BLaER1 treated with 17β-estradiol and CSF1 and Interleukin-3, amounts not matched to agents 10 nM and 100 nM (cell line): ENCODE measurements at regions not wholly inside any gene's neighbourhood (a gene's known extent, or its start where the extent isn't known, plus 50 kb on each side); places are given as distances from the start of the nearest gene placed in this dataset.

ENCODE experiments used
- H3K27ac ChIP-seq, 11 experiments: shearing (Covaris generic); formaldehyde crosslinking; 2 replicates each; pipeline ENCODE4 v1.8.1; 2022
- H3K27me3 ChIP-seq, 11 experiments: shearing (Covaris generic); formaldehyde crosslinking; 2 replicates each; pipeline ENCODE4 v1.8.1; 2022
- H3K36me3 ChIP-seq, 11 experiments: shearing (Covaris generic); formaldehyde crosslinking; 2 replicates each; pipeline ENCODE4 v1.8.1; 2022
- H3K4me1 ChIP-seq, 10 experiments: shearing (Covaris generic); formaldehyde crosslinking; 2 replicates each; pipeline ENCODE4 v1.8.1; 2022
- H3K4me2 ChIP-seq, 11 experiments: shearing (Covaris generic); formaldehyde crosslinking; 2 replicates each; pipeline ENCODE4 v1.8.1; 2022
- H3K4me3 ChIP-seq, 10 experiments: shearing (Covaris generic); formaldehyde crosslinking; 2 replicates each; pipeline ENCODE4 v1.8.1; 2022
- H3K9ac ChIP-seq, 11 experiments: shearing (Covaris generic); formaldehyde crosslinking; 2 replicates each; pipeline ENCODE4 v1.8.1; 2022
- H3K9me3 ChIP-seq, 11 experiments: shearing (Covaris generic); formaldehyde crosslinking; replicated peaks in 1 of 11; 2 replicates each; pipeline ENCODE4 v1.8.1; 2022
- H4K20me1 ChIP-seq, 11 experiments: shearing (Covaris generic); formaldehyde crosslinking; 2 replicates each; pipeline ENCODE4 v1.8.1; 2022
- Cebpa-rat ChIP-seq, 11 experiments: shearing (Covaris generic); IDR thresholded peaks; 2 replicates each; pipeline ENCODE4 v1.8.1; 2022

DNA sequence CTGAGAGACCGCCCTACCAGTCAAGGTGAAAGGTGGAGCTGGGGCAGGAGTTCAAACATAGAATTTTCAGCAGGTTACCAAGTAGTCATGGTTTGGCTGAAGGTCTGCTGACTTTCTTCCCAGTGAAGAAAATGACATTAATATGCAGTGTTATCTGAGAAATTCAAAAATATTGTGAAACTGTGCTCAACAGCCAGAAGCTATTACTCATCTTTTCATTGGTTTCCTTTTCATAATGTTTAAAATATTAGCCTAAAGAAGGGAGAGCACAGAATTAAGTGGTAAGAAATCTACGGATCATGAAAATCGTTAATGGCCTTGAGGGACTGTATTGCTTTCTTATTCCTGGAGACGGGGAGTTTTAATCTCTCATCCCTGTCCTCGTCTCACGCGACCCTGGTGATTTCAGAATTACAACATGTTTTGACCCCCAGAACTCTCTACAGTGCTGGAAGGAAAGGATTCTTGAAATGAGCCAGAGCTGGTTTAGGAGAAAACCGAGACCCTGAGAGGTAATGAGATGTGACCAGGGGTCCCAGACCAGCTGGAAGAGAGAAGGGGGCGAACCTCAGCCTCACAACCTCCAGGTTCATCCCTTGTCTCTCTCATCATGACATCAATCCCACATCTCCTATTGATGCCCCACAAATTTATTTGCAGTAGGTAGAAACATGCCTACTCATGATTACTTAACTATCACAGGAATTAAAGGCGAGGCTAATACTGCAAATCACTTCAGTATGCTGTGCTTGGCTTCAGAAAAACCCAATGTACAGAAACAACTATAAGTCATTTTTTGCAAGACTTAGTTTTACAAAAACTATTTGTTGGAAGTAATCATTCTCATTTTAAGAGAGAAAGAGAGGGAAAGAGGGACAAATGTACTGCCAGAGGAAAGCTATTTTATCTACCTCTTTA is 209.5 kb downstream of the FNDC1 start:
- H3K27ac ChIP-seq: no peak overlapping the region
- no peak overlapping the region for H3K4me2 ChIP-seq
- H3K27me3 ChIP-seq: no peaks in the 10 kb centered on the region
- H3K9ac ChIP-seq: no peak overlapping the region
- H3K9me3 ChIP-seq: peaks cover 0 to 10% (median 0%) of the 10 kb centered on the region in 11 experiments; a peak in 6 of 22 replicates
- peaks cover 0 to 14% (median 0%) of the 10 kb centered on the region in 10 experiments; a peak in 5 of 20 replicates for H3K4me1 ChIP-seq
- TF ChIP-seq Cebpa-rat (IDR thresholded peaks at IDR 0.05): no peak
- H4K20me1 ChIP-seq: no peaks in the 10 kb centered on the region
- H3K36me3 ChIP-seq: no peaks in the 10 kb centered on the region
- no peak overlapping the region for H3K4me3 ChIP-seq

- no peak for TF ChIP-seq Cebpa-rat (IDR thresholded peaks at IDR 0.05)
- Histone ChIP-seq H3K27me3 (no peaks in the 10 kb centered on the region), H3K9me3 (peaks cover 1 to 19% (median 7%) of the 10 kb centered on the region in 11 experiments; a peak in 17 of 22 replicates), H4K20me1 (no peaks in the 10 kb centered on the region), H3K36me3 (no peaks in the 10 kb centered on the region), H3K4me3 (no peak overlapping the region), H3K9ac (no peak overlapping the region), H3K27ac (no peak overlapping the region), H3K4me1 (peaks cover 0 to 14% (median 0%) of the 10 kb centered on the region in 10 experiments; a peak in 5 of 20 replicates), H3K4me2 (peak overlapping the region in 4 of 11 experiments; percentile 3 to 34 (median 12); a peak in 3 of 22 replicates)
Observed at GRCh38 chr6:159376516-159377158, 207.4 kb downstream of the FNDC1 start.

DNA sequence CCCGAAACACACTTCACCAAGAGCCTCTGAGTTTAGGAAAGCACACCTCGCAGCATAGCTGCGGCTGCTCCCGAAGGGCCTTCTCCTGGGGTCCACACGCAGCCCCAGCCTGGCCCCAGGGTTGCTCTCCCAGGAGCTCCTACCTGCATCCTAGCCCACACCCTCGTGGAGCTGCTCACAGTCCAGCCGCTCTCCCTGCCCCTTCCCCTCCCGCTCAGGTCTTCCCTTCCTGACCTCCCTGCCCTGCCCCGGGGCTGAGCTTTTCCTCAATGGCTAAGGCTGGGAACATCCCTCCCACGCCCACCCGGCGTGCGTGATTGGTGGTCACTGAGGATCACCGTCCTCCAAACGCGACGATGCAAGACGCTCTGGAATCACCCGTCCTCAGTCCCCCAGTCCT is 205.8 kb downstream of the FNDC1 start:
- Histone ChIP-seq H3K4me2 (no peak overlapping the region), H3K4me3 (no peak overlapping the region)
- TF ChIP-seq Cebpa-rat (IDR thresholded peaks at IDR 0.05): no peak

DNA sequence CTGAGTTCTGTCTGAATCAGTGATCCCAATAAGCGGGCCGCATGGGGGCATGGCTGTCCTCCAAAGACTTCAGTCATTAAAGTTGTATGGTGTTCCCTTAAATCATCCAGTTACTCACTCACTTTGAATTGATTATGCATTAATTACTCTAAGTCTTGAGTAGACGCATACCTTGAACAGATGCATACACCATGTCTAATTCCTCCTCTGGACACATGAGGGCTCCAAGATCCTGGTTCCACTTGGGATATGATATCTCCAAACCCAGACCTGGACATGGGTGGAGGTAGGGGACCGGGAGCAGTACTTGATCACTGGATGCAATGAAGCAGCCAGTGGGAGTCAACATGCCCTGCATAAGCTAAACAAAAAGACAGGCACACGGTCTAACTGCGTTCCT is 204.5 kb downstream of the FNDC1 start:
- TF ChIP-seq Cebpa-rat (IDR thresholded peaks at IDR 0.05): no peak

More for the DNA sequence above, 205.8 kb downstream of the FNDC1 start:
- H3K4me1 ChIP-seq: peaks cover 0 to 14% (median 0%) of the 10 kb centered on the region in 10 experiments; a peak in 5 of 20 replicates
- no peaks in the 10 kb centered on the region for H4K20me1 ChIP-seq
- H3K36me3 ChIP-seq: no peaks in the 10 kb centered on the region
- peaks cover 15 to 36% (median 23%) of the 10 kb centered on the region in 11 experiments for H3K9me3 ChIP-seq
- H3K9ac ChIP-seq: no peak overlapping the region
- H3K27me3 ChIP-seq: no peaks in the 10 kb centered on the region
- no peak overlapping the region for H3K27ac ChIP-seq

DNA sequence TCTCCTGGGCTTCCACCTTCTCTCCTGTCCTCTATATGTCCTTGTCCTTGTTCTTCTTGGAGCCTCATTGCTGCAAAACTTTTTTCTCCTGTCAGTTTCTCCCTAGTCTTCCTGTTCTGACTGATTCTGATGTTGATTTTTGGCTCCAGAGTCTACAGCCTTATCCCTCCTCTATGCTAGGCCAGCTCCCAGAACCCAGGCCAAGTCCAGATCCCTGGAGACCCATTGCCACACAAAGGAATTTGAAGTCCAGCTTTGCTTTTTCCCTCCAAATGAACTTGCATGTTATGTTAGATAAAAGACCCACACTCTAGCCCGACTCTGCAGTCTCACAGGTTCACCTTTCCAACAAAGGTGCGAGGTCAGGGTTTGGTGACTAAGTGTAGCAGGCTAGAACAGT is 203.1 kb downstream of the FNDC1 start:
- Histone ChIP-seq H3K9ac (no peak overlapping the region), H3K36me3 (no peaks in the 10 kb centered on the region; a peak in 1 of 22 replicates), H4K20me1 (no peaks in the 10 kb centered on the region), H3K4me3 (no peak overlapping the region), H3K4me1 (peaks cover 0 to 7% (median 0%) of the 10 kb centered on the region in 10 experiments; a peak in 4 of 20 replicates), H3K27me3 (no peaks in the 10 kb centered on the region), H3K4me2 (no peak overlapping the region), H3K9me3 (peaks cover 31 to 61% (median 45%) of the 10 kb centered on the region in 11 experiments), H3K27ac (no peak overlapping the region)
- no peak for TF ChIP-seq Cebpa-rat (IDR thresholded peaks at IDR 0.05)

More for the DNA sequence above, 204.5 kb downstream of the FNDC1 start:
- H3K4me2 ChIP-seq: no peak overlapping the region
- no peak overlapping the region for H3K4me3 ChIP-seq
- H3K4me1 ChIP-seq: peaks cover 0 to 7% (median 0%) of the 10 kb centered on the region in 10 experiments; a peak in 4 of 20 replicates
- no peak overlapping the region for H3K27ac ChIP-seq
- no peaks in the 10 kb centered on the region for H3K27me3 ChIP-seq
- no peaks in the 10 kb centered on the region; a peak in 1 of 22 replicates for H3K36me3 ChIP-seq
- peaks cover 28 to 49% (median 36%) of the 10 kb centered on the region in 11 experiments for H3K9me3 ChIP-seq
- H3K9ac ChIP-seq: no peak overlapping the region
- H4K20me1 ChIP-seq: no peaks in the 10 kb centered on the region

DNA sequence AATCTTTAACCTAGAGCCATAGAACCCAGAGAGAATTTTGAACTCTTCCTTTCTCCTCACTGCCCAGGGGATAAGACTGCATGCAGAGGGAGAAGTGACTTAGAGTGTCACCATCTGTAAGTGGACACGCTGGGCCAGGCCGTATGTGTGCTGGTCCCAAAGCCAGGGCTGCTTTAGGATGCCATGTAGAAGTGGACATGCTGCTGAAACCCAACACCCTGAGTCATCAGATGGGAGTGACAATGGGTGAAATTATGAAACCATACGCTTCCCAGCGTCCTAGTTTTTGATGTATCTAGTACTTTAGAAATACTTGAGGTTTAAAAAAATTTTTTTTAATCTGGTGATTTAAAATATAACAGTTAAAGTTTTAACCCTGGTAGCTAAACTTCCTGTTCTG is 191.1 kb downstream of the FNDC1 start:
- H3K27me3 ChIP-seq: no peaks in the 10 kb centered on the region
- H3K9ac ChIP-seq: no peak overlapping the region
- no peak for TF ChIP-seq Cebpa-rat (IDR thresholded peaks at IDR 0.05)
- H3K4me2 ChIP-seq: no peak overlapping the region
- H3K4me3 ChIP-seq: no peak overlapping the region
- no peaks in the 10 kb centered on the region for H3K9me3 ChIP-seq
- no peaks in the 10 kb centered on the region for H3K36me3 ChIP-seq
- H4K20me1 ChIP-seq: no peaks in the 10 kb centered on the region
- no peak overlapping the region for H3K27ac ChIP-seq
- no peaks in the 10 kb centered on the region for H3K4me1 ChIP-seq

- Histone ChIP-seq H3K4me3 (no peak overlapping the region), H3K9me3 (no peaks in the 10 kb centered on the region), H3K27me3 (no peaks in the 10 kb centered on the region), H3K4me1 (no peaks in the 10 kb centered on the region), H3K9ac (no peak overlapping the region), H3K27ac (no peak overlapping the region), H3K36me3 (no peaks in the 10 kb centered on the region), H4K20me1 (no peaks in the 10 kb centered on the region), H3K4me2 (no peak overlapping the region)
- no peak for TF ChIP-seq Cebpa-rat (IDR thresholded peaks at IDR 0.05)
Observed at GRCh38 chr6:159359581-159360297, 190.5 kb downstream of the FNDC1 start.

GRCh38 chr6:159358562-159358961 is 189.4 kb downstream of the FNDC1 start:
- Histone ChIP-seq H3K4me1 (peaks cover 0 to 6% (median 3%) of the 10 kb centered on the region in 10 experiments; a peak in 10 of 20 replicates), H3K4me2 (no peak overlapping the region), H3K27me3 (no peaks in the 10 kb centered on the region), H3K9ac (no peak overlapping the region), H3K27ac (no peak overlapping the region), H3K4me3 (no peak overlapping the region), H4K20me1 (no peaks in the 10 kb centered on the region), H3K36me3 (no peaks in the 10 kb centered on the region), H3K9me3 (no peaks in the 10 kb centered on the region)
- no peak for TF ChIP-seq Cebpa-rat (IDR thresholded peaks at IDR 0.05)
